Thymus (tissue), 11 donors: ENCODE measurements at regions not wholly inside any gene's neighbourhood (a gene's known extent, or its start where the extent isn't known, plus 50 kb on each side); places are given as distances from the start of the nearest gene placed in this dataset.

Source experiments
- DNase-seq, 9 donors: peaks; one replicate each; pipeline ENCODE4 v3.0.0-alpha.2; 2013; ENCODE audit warnings: low spot score in 9 of 9, low read depth in 6 of 9, missing footprints in 1 of 9
- H3K27ac ChIP-seq, 2 donors: one replicate each; pipeline ENCODE4 v1.5.1; 2013; ENCODE audit warnings: control low read depth in 1 of 2, low read depth in 1 of 2, low read length in 1 of 2, mild to moderate bottlenecking in 1 of 2, moderate library complexity in 1 of 2
- H3K27me3 ChIP-seq, 2 donors: one replicate each; pipeline ENCODE4 v1.5.1; 2013; ENCODE audit warnings: low read length in 1 of 2; ENCODE audit not compliant: control insufficient read depth in 2 of 2, insufficient read depth in 1 of 2
- H3K36me3 ChIP-seq, 2 donors: one replicate each; pipeline ENCODE4 v1.5.1; 2013; ENCODE audit warnings: low read length in 1 of 2, mild to moderate bottlenecking in 1 of 2, moderate library complexity in 1 of 2; ENCODE audit not compliant: control insufficient read depth in 2 of 2, insufficient read depth in 2 of 2
- H3K4me1 ChIP-seq, 2 donors: one replicate each; pipeline ENCODE4 v1.5.1; 2013; ENCODE audit warnings: low read length in 2 of 2; ENCODE audit not compliant: control insufficient read depth in 2 of 2, insufficient read depth in 2 of 2
- H3K4me3 ChIP-seq, 2 donors: one replicate each; pipeline ENCODE4 v1.5.1; 2013; ENCODE audit warnings: low read length in 2 of 2, control low read depth in 1 of 2, mild to moderate bottlenecking in 1 of 2
- H3K9me3 ChIP-seq, 2 donors: one replicate each; pipeline ENCODE4 v1.5.1; 2013; ENCODE audit warnings: low read length in 1 of 2, mild to moderate bottlenecking in 1 of 2; ENCODE audit not compliant: control insufficient read depth in 2 of 2, insufficient read depth in 1 of 2
- WGBS: extraction: QIAGEN DNeasy Blood & Tissue Kit; methylation state at CpG from one replicate; pipeline ENCODE4 v1.1.7; 2013; 5-methylcytosine and 5-hydroxymethylcytosine counted together
- donor health status: healthy.

- no peaks in the 10 kb centered on the region for H3K4me1 ChIP-seq
- 71% methylated on average over 4 of the region's 4 CpGs for WGBS
Observed at GRCh38 chr17:54256401-54256929, 433.7 kb downstream of the KIF2B start.

GRCh38 chr17:54257440-54257839, 434.7 kb downstream of the KIF2B start:
- Histone ChIP-seq H3K4me3 (no peak overlapping the region), H3K9me3 (peaks cover 0 to 11% of the 10 kb centered on the region in 2 donors), H3K4me1 (no peaks in the 10 kb centered on the region), H3K27me3 (no peaks in the 10 kb centered on the region), H3K27ac (no peak overlapping the region), H3K36me3 (no peaks in the 10 kb centered on the region)
- 47% methylated on average over 2 of the region's 2 CpGs for WGBS
- no peak for DNase-seq

More at GRCh38 chr17:54256401-54256929, 433.7 kb downstream of the KIF2B start:
- H3K27ac ChIP-seq = no peak overlapping the region
- DNase-seq = no peak
- peaks cover 0 to 11% of the 10 kb centered on the region in 2 donors for H3K9me3 ChIP-seq
- H3K4me3 ChIP-seq = no peak overlapping the region
- no peaks in the 10 kb centered on the region for H3K36me3 ChIP-seq
- H3K27me3 ChIP-seq = no peaks in the 10 kb centered on the region

- Histone ChIP-seq H3K36me3 (no peaks in the 10 kb centered on the region), H3K27ac (no peak overlapping the region), H3K27me3 (no peaks in the 10 kb centered on the region), H3K4me1 (no peaks in the 10 kb centered on the region), H3K4me3 (no peak overlapping the region), H3K9me3 (no peaks in the 10 kb centered on the region)
- no peak for DNase-seq
- 83% methylated on average over 4 of the region's 4 CpGs for WGBS
Observed at GRCh38 chr17:54259476-54259875, 436.7 kb downstream of the KIF2B start.

GRCh38 chr17:54261465-54261864, 438.7 kb downstream of the KIF2B start:
- Histone ChIP-seq H3K36me3 (no peaks in the 10 kb centered on the region), H3K4me1 (no peaks in the 10 kb centered on the region), H3K27ac (no peak overlapping the region), H3K27me3 (no peaks in the 10 kb centered on the region), H3K9me3 (no peaks in the 10 kb centered on the region), H3K4me3 (no peak overlapping the region)
- no peak for DNase-seq
- WGBS = 98% methylated on average over 2 of the region's 2 CpGs

- no peaks in the 10 kb centered on the region for H3K36me3 ChIP-seq
- WGBS = 90% methylated on average over 2 of the region's 2 CpGs
- no peak overlapping the region for H3K4me3 ChIP-seq
- DNase-seq = no peak
- H3K4me1 ChIP-seq = no peaks in the 10 kb centered on the region
- H3K9me3 ChIP-seq = no peaks in the 10 kb centered on the region
- H3K27me3 ChIP-seq = no peaks in the 10 kb centered on the region
- H3K27ac ChIP-seq = no peak overlapping the region
Observed at GRCh38 chr17:54269881-54270280, 447.2 kb downstream of the KIF2B start.

GRCh38 chr17:54270499-54270898, 447.8 kb downstream of the KIF2B start:
- no peaks in the 10 kb centered on the region for H3K9me3 ChIP-seq
- no peak overlapping the region for H3K4me3 ChIP-seq
- H3K4me1 ChIP-seq = no peaks in the 10 kb centered on the region
- no peak for DNase-seq
- H3K27ac ChIP-seq = no peak overlapping the region
- no peaks in the 10 kb centered on the region for H3K27me3 ChIP-seq
- H3K36me3 ChIP-seq = no peaks in the 10 kb centered on the region
- 89% methylated on average over 2 of the region's 2 CpGs for WGBS

- Histone ChIP-seq H3K4me1 (no peaks in the 10 kb centered on the region), H3K9me3 (no peaks in the 10 kb centered on the region), H3K27me3 (no peaks in the 10 kb centered on the region), H3K27ac (no peak overlapping the region), H3K4me3 (no peak overlapping the region), H3K36me3 (no peaks in the 10 kb centered on the region)
- no peak for DNase-seq
Observed at GRCh38 chr17:54277868-54278267, 455.1 kb downstream of the KIF2B start.

GRCh38 chr17:54280741-54281140, 458.0 kb downstream of the KIF2B start:
- H3K36me3 ChIP-seq = no peaks in the 10 kb centered on the region
- H3K4me3 ChIP-seq = no peak overlapping the region
- 79% methylated on average over 3 of the region's 3 CpGs for WGBS
- H3K9me3 ChIP-seq = no peaks in the 10 kb centered on the region
- DNase-seq = no peak
- no peaks in the 10 kb centered on the region for H3K27me3 ChIP-seq
- H3K27ac ChIP-seq = no peak overlapping the region
- no peaks in the 10 kb centered on the region for H3K4me1 ChIP-seq

GRCh38 chr17:54282886-54283285, 460.2 kb downstream of the KIF2B start:
- no peak for DNase-seq
- no peaks in the 10 kb centered on the region for H3K9me3 ChIP-seq
- no peak overlapping the region for H3K27ac ChIP-seq
- H3K36me3 ChIP-seq = no peaks in the 10 kb centered on the region
- no peaks in the 10 kb centered on the region for H3K27me3 ChIP-seq
- H3K4me3 ChIP-seq = no peak overlapping the region
- WGBS = 86% methylated on average over 2 of the region's 2 CpGs
- H3K4me1 ChIP-seq = no peaks in the 10 kb centered on the region

- Histone ChIP-seq H3K4me1 (no peaks in the 10 kb centered on the region), H3K27me3 (no peaks in the 10 kb centered on the region), H3K27ac (no peak overlapping the region), H3K9me3 (no peaks in the 10 kb centered on the region), H3K4me3 (no peak overlapping the region), H3K36me3 (no peaks in the 10 kb centered on the region)
- 73% methylated on average over 5 of the region's 5 CpGs for WGBS
- no peak for DNase-seq
Observed at GRCh38 chr17:54307351-54307750, 484.6 kb downstream of the KIF2B start.
